Renal cortical epithelial cell (primary cell): ENCODE measurements at regions not wholly inside any gene's neighbourhood (a gene's known extent, or its start where the extent isn't known, plus 50 kb on each side); places are given as distances from the start of the nearest gene placed in this dataset.
"Not testable (repeated sequence)": the region's sequence is repeated elsewhere in the genome, so short reads cannot be mapped to it uniquely, and the experiment has no call there.

Experiments
- DNase-seq: peaks from one replicate; pipeline ENCODE4 v3.0.0-alpha.2; 2011; ENCODE audit warnings: low read depth

DNA sequence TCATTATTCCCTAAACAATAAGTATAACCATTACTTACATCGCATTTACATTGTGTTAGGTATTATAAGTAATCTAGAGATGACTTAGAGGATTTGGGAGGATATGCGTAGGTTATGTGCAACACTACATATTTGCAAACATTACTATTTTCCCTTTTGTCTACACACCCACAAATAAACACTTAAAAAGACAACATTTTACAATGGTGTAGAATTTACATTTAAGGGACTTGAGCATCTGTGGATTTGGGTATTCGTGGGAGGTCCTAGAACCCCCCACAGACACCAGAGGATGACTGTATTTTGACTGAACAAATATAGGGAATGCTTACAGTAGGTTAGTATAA lies 220.2 kb upstream of the MYO3A start:
- DNase-seq = no peak

DNA sequence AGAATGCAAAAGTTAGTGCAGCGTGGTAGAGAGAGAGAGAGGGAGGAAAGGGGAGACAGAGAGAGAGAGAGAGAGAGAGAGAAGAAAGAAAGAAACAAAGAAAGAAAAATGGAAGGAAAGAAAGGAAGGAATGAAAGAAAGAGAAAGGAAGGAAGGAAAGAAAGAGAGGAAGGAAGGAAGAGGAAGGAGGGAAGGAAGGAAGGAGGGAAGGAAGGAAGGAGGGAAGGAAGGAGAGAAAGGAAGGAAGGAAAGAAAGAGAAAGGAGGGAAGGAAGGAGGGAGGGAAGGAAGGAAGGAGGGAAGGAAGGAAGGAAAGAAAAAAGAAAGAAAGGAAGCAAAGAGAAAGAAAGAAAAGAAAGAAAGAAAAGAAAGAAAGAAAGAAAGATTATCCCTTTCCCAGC lies 209.8 kb upstream of the MYO3A start:
- no peak for DNase-seq

DNA sequence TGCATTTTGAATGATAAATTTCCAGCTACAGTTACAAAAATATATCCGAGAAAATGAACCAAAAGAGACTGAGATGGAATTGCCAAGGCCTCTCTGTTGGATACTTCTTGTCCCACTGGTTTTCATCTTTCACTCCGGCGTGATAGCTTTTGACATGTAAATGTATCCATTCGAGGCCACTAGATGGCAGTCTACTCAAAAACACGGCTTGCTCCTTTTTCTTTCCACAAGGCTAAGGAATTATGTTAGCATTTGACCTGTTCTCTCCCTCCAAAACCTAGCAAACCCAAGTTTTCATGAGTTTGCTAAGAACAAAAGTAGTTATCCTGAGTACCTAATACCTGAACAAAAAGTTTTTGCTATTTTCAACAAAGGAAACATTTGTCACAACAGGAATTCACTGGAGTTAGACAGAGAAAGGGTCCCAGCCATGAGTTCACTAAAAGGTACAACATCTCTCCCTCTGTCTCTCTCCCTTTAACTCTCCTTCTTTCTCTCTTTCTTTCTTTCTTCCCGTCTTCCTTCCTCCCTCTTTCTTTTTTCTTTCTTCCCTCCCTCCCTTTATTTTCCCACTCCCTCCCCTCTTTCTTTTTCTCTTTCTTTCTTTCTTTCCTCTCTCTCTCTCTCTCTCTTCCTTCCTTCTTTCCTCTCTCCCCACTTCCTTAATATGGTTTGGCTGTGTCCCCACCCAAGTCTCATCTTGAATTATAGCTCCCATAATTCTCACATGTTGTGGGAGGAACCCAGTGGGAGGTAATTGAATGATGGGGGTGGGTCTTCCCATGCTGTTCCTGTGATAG lies 207.9 kb upstream of the MYO3A start:
- DNase-seq = peak; percentile 78

DNA sequence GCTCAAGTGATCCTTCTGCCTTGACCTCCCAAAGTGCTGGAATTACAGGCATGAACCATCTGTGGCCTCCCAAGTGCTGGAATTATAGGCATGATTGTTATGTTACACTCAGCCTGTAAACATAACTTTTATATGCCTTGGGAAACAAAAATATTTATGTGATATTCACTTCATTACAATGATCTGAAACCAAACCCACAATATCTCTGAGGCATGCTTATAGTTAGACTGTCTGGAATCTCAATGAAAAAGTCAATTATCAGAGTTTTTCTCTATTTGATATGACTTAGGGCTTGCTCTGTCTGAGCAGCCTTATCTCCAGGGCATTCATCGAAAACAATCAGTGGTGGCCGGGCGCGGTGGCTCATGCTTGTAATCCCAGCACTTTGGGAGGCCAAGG lies 195.3 kb upstream of the MYO3A start:
- no peak for DNase-seq

DNA sequence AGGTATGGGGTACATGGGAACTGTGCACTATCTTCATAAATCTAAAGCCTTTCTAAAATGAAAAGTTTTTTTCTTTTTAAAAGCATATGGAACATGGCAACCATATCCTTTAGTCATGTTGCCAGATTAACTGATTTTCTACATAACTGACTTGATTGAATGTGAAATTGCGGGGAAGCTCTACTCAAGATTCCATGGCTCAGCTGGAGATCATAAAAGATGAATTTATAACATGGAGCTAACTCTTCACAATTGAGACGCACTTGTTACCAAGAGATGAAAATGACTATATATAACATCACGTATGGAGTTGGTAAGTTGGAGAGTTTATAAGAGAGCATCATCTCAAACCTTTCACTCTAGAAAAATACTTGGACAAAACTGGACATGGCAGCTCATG lies 190.2 kb upstream of the MYO3A start:
- DNase-seq = no peak

DNA sequence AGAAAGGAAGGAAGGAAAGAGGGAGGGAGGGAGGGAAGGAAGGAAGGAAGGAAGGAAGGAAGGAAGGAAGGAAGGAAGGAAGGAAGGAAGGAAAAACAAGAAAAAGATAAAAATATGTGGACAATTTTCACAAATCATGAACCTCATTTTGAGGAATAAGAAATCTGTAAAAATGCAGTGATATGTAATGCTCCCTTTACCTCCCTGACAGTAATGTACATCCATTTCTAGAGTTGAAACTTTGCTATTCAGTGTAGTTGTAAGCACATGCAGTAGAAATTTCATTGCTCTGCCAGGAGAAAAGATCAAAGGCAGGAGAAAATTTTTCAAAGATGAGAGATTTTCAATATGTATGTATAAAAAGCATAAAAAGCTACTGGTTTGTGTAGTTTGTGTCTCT lies 189.5 kb upstream of the MYO3A start:
- DNase-seq = no peak

DNA sequence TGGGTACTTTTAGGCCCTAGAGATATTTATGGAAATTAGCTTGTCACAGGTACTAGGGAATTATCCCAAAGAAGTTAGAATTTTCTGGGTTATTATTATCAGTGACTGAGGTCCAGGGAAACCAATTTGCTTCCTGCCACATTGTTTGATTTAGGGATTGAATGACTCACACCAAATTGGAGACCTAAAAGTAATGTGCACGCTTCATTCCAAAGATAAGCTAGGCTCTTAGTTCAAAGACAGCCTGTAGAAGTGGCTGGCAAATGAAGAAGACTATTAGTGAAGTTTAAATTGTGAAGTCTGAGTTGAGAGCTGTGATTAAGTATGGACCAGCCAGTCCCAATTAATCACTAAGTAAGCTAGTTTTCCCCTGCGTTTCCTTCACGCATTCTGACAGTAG lies 188.1 kb upstream of the MYO3A start:
- peak; percentile 67 for DNase-seq

DNA sequence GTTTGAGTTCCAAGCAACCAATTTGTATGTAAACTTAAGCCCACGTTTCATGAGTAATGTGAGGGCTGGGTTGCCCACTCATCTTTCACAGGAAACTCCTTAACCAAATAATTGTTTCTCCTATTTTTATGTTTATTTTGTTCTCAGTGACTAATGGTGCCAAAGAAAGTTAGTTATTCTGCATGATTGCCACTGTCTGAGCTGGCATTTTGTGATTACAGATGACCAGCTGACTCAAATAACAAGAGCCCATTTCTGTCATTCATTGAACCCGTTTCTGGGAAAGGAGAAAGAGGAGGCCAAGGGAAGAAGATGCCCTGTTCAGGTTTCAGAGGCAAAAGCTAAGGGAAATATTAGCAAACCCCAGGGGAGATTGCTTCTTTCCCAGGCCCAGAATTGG lies 186.9 kb upstream of the MYO3A start:
- DNase-seq = peak; percentile 99

DNA sequence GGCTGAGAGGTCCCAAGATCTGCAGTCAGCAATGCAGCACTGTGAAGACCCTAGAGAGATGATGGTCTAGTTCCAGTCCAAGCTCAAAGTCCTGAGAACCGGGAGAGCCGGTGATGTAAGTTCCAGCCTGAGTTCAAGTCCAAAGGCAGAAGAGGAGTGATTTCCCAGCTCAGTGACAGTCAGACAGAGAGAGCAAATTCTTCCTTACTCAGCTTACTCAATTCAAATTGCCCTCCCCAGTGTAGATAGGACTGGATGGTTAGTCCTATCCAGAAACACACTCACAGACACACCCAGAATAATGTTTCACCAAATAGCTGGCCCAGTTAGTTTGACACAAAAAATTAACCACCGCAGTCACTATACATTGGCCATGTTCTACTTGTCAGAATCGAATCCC lies 185.5 kb upstream of the MYO3A start:
- peak; percentile 66 for DNase-seq

DNA sequence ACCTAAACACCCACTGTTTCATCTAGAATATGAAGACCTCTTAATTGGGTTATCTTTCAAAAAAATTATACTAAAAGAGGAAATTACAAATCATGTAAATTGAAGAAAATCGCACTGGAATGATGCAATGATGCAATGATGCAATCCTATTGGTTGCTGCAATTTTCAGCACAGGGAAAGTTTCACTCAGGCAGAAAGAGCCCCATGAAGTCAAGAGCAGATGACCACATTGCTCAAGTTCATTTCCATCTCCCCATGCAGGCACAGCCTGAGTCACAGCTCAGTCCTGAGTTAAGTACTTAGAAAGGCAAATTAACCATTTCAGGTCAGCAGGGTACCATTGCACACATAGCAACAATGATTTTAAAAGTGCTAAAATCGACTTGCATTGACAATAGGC lies 180.3 kb upstream of the MYO3A start:
- peak; percentile 98 for DNase-seq

DNA sequence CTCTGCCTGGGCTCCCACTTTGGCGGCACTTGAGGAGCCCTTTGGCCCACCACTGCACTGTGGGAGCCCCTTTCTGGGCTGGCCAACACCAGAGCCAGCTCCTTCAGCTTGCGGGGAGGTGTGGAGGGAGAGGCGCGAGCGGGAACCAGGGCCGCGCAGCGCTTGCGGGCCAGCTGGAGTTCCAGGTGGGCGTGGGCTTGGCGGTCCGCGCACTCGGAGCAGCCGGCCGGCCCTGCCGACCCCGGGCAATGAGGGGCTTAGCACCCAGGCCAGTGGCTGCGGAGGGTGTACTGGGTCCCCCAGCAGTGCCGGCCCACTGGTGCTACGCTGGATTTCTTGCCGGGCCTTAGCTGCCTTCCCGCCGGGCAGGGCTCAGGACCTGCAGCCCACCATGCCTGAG lies 178.2 kb upstream of the MYO3A start:
- DNase-seq = not testable (repeated sequence)

DNA sequence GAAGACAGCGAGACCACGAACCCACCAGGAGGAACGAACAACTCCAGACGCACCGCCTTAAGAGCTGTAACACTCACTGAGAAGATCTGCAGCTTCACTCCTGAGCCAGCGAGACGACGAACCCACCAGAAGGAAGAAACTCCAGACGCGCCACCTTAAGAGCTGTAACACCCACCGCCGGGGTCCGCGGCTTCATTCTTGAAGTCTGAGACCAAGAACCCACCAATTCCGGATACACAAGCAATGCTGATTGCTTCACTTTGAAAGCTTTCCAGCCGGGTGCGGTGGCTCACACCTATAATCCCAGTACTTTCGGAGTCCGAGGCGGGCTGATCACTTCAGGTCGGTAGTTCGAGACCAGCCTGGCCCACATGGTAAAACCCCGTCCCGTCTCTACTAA lies 177.2 kb upstream of the MYO3A start:
- no peak for DNase-seq

DNA sequence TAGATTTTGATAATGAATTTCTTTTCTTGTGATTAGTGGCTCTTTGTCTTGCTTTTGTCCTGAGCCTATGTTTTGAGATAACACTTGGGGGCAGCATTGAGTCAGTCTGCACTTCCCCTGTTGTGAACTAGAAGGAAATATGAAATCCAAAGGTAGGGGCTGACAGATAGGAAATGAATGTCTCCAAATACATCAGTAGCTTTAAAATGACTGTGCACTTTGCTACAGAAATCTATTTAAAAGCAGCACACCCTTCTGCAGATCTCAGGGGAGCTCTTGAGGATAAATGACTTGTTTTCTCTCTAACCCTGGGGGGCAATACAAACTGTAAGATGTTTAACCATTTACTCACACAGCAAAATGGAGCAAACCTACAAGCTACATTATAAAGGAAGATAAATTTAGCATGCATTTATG lies 176.0 kb upstream of the MYO3A start:
- DNase-seq = peak; percentile 74

DNA sequence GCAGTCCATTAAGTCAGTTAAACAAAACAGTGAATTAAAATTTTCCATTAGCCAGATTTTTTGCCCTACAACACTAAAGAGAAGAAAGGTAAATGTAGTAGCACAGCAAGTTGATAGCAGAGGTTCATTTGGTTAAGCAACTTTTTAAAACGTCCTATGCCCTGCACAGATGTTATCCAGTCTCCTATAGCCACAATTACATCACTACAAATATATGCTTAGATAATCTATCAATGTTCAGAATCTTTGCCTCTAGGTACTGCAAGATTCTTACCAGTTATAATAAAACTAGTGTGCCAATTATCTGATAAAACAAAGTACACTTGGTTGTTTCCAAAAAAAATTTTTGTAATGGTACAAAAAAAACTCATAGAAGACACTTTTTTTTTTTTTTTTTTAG lies 175.5 kb upstream of the MYO3A start:
- DNase-seq = no peak

DNA sequence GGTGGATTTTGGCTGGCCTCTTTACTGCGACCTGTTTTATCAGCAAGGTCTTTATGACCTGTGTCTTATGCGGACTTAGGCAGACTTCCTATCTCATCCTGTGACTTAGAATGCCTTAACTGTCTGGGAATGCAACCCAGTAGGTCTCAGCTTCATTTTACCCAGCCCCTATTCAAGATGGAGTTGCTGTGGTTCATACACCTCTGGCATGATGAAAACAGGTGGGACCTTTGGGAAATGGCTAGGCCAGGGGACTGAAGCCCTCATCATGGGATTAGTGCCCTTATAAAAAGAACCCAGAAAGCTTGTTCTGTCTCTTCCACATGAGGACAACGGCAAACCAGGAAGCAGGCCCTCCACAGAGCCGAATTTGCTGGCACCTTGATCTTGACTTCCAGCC lies 172.1 kb upstream of the MYO3A start:
- no peak for DNase-seq

DNA sequence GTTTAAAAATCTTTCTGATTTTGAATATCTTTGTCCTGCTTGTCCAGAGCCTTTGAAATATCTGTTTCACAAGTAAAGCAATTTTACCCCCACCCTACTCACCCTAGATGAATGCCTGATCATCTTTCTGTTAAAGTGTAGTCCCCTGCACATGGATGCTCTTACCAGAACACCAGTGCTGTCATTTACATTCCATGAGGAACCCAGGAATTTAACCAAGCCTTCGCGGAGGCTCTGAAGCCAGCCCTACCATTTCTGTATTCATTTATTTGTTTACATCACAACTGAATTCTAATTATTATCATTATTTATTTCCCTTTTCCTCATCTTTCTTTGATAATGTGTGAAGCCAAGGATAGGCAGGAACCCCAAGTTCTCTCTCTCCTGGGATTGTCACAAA lies 167.8 kb upstream of the MYO3A start:
- DNase-seq = no peak

DNA sequence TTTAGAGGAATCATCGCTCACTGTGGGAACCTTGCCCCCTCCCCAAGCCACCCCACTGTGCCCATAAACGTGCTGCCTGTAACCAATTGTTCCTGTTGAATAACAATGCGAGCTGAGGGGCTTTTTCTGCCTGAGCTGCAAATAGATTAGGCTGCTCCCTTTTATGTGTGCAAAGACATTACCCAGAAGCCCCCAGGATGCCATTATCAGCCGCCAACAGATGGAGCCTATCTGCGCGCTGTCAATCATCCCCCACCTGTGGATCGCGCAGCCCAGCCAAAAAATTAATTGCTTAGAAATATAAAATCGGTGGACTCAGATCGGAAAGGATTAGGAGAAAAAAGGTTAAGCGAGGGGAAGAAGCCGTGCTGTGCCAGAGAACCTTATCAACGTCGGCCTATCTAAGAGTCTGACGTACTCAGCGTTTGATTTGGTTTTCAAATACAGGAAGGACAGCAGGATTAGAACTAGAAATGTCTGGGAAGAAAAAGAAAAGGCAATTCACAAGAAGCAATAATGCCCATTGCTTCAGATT lies 167.3 kb upstream of the MYO3A start:
- DNase-seq = no peak

DNA sequence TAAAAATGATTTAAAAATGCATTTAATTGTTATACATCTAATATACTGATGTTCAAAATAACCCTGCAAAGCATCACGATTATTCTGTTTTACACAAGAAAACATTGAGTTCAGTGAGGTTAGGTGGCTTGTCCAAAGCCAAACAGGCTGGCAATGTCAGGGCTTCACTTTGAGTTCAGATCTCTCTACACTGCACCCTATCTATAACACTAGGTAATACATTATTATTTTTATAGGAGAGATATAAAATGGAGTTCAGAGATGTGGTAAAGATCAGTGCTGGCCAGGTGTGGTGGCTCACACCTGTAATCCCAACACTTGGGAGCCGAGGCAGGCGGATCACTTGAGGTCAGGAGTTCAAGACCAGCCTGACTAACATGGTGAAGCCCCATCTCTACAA lies 165.9 kb upstream of the MYO3A start:
- DNase-seq = no peak

DNA sequence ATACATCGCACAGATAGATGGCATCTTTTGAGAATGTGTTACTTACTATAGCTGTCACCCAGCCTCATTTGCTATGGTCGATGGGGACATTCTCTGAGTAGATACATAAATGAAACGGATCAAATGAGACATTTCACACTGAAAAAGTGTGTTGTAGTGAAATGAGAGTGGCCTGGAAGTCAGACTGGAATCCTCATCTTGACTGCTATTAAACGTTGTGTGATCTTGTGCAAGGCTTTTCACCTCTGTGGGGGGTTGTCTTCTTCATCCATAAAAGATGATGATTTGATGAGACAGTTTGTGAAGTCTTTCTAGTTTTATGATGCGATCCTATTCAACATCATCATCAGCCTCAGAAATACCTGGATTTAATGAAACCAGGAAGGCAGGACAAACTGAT lies 155.4 kb upstream of the MYO3A start:
- no peak for DNase-seq

DNA sequence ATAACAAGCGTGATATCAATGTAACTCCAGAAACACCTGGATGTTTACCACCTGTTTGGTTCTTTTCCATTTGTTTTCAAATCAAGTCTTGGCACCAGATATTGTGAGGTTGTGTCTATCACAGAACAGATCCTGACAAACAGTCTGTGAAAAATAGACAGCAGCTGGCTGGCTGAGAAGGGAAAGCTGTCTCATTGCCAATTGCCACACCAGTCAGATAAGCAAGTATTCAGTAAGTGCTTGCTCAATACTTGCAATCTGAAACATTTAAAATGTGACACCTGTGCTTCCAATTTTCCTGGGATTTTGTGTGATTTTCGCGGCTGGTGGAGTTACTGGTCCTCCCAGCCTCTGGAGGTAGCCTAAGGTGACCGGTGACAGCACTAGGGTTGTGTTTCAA lies 147.9 kb upstream of the MYO3A start:
- no peak for DNase-seq

DNA sequence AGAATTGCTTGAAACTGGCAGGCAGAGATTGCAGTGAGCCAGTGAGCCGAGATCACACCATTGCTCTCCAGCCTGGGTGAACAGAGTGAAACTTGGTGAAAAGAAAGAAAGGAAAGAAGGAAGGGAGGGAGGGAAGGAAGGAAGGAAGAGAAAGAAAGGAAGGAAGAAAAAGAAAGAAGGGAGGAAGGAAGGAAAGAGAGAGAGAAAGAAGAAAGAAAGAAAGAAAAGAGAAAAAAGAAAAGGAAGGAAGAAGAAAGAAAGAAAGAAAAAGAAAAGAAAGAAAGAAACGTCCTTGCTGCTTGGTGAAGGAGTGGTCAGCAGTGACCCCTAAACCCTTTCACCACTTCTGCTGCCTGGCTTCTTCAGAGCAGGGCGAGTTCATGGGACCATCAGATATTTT lies 147.1 kb upstream of the MYO3A start:
- DNase-seq = no peak

DNA sequence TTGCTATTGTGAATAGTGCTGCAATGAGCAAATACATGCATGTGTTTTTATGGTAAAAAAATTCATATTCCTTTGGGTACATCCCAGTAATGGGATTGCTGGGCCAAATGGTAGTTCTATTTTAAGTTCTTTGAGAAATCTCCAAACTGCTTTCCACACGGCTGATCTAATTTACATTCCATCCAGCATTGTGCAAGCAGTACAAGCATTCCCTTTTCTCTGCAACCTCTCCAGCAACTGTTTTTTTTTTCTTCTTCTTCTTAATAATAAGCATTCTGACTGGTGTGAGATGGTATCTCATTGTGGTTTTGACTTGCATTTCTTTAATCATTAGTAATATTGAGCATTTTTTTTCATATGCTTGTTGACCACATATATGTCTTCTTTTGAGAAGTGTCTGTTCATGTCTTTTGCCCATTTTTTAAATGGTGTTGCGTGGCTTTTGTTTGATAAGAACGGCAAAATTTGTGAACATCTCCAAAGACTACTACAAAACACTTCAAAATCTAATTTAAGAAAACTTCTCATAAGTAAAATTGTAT lies 136.1 kb upstream of the MYO3A start:
- DNase-seq = peak; percentile 40

DNA sequence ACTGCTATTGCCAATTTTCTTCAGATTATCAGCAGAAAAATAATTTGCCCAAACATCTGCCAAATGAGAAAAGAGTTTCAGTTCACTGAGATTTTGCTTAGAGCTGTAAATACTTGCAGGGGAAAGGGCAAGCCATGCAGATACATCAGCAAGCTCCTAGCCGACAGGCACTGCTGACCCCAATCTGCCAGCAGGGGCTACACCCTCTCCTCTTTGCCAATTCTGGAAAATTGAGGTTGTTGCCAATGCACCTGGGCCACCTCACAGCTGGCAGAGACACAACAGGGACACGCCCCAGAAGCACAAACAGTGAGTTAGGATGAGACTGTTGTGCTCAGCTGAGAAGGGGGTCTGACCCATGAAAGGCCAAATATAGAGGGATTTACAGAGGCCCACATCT lies 129.5 kb upstream of the MYO3A start:
- no peak for DNase-seq

DNA sequence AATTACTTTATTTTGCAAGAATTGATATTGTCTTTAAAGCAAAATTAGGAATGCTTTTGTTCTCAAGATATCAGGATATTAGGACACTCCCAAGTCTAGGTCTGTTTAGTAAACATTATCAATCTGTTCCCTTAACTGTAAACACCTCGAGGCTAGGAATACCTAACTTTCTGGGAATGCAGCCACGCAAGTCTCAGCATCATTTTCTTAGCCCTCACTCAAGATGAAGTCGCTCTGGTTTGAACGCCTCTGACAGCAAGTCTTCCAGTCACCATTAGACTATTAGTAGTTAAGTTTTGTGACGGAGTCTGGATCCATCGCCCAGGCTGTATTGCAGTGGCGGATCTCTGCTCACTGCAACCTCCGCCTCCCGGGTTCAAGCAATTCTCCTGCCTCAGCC lies 128.0 kb upstream of the MYO3A start:
- DNase-seq = no peak
